AG04449 (cell line): ENCODE measurements at regions not wholly inside any gene's neighbourhood (a gene's known extent, or its start where the extent isn't known, plus 50 kb on each side); places are given as distances from the start of the nearest gene placed in this dataset.

Source experiments
- CTCF ChIA-PET: fragments of 350-600 bp; formaldehyde crosslinking; extraction: SDS; loops from one replicate; lab custom pipeline; 2021; ENCODE audit warnings: antibody characterized with exemption; lab: Yijun Ruan, JAX
- POLR2A ChIA-PET: fragments of 400-600, 350-600 bp; formaldehyde crosslinking; extraction: SDS; loops from one replicate; lab custom pipeline; 2020; ENCODE audit warnings: antibody characterized with exemption, inconsistent platforms; lab: Yijun Ruan, JAX
- DNase-seq: peaks from one replicate; pipeline ENCODE4 v3.0.0-alpha.2; 2010; ENCODE audit warnings: low read depth, low spot score
- H3K4me3 ChIP-seq: 2 replicates; pipeline ENCODE4 v1.5.1; 2011; ENCODE audit warnings: low read depth, mild to moderate bottlenecking, control low read depth, low read length
- CTCF ChIP-seq: IDR thresholded peaks from one replicate; pipeline ENCODE4 v1.5.1; 2011; ENCODE audit warnings: mild to moderate bottlenecking, moderate library complexity, low read length, control low read depth, inconsistent platforms; ENCODE audit not compliant: insufficient read depth; ENCODE audit errors: missing control alignments

DNA sequence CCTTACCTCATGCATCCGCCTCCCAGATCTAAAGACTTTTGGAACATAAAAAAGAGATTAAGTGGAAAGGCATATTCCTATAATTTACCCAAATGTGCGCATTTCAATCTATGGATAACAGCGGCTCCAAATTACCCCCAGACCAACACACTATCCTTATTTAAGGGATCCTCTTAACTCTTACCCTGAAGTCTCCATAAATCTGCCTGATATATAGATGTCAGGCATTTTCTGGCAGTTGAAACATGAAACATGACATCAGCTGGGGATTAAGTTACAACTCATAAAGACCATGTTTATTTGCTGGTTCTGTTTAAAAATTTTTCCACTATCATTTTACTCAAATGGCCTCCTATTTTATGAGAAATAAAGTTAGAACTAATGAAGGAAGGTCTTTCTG, 478.5 kb upstream of the SALL1 start:
- DNase-seq: no peak
- no peak overlapping the region for H3K4me3 ChIP-seq
- CTCF ChIA-PET: no interaction called here
- TF ChIP-seq CTCF: no peak
- POLR2A ChIA-PET: no interaction called here

GRCh38 chr16:51624080-51624775, 473.2 kb upstream of the SALL1 start:
- DNase-seq: no peak
- ChIA-PET POLR2A (no interaction called here), CTCF (no interaction called here)
- no peak for TF ChIP-seq CTCF
- H3K4me3 ChIP-seq: no peak overlapping the region

DNA sequence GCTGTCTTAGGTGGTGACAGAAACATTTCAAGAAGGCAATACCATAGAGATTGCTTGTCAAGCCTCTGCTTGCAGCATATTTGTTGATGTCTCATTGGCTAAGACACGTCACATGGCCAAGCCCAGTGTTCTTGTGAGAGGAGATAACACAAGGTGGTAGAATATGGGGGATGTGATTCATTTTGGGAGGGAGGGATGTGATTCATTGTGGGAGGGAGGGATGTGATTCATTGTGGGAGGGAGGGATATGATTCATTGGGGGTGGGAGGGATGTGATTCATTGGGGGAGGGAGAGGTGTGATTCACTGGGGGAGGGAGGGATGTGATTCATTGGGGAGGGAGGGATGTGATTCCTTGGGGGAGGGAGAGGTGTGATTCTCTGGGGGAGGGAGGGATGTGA, 470.5 kb upstream of the SALL1 start:
- no peak for DNase-seq
- TF ChIP-seq CTCF: no peak
- POLR2A ChIA-PET: no interaction called here
- no peak overlapping the region for H3K4me3 ChIP-seq
- CTCF ChIA-PET: no interaction called here

DNA sequence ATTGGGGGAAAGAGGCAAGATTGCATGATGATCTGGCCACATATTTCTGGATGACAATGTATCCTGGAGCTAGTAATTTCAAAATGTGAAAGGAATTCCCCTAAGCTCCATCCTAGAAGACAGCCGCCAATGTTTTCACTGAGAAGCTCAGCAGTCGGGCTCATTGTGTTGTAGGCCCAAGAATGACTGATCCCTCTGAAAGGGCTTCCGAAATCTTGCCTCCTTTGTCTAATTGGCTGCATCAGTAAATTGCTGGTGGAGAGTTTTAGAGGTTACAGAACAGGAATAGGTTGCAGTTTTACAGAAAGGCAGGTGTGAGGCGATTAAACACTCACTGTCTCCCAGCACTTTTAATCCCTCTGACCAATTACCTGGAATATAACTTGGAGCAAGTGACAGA, 464.1 kb upstream of the SALL1 start:
- no peak for DNase-seq
- CTCF ChIA-PET: no interaction called here
- no peak for TF ChIP-seq CTCF

DNA sequence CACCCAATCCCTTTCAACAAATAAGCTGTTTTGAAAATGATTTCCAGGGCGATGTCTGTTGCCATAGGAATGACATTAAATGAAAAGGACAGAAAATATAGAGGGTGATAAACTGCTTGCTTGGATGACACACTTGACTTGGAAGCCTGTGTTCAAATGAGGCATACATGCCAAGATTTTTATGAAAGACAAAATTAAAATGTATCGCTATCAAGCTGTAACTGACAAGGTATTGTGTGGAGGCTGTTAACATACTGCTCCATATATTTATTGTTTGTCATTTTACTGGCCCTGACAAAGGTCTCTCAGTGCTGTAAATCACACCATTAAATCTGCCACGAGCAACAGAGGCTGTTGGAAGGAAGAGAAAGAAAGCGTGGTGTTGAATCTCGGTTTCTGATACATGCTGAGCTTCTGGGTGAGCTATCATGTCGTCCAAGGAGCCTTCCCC, 456.2 kb upstream of the SALL1 start:
- DNase-seq: no peak
- ChIA-PET CTCF (no interaction called here), POLR2A (no interaction called here)
- no peak overlapping the region for H3K4me3 ChIP-seq
- TF ChIP-seq CTCF: no peak

More for the DNA sequence above, 464.1 kb upstream of the SALL1 start:
- POLR2A ChIA-PET: no interaction called here
- H3K4me3 ChIP-seq: no peak overlapping the region

- ChIA-PET CTCF (no interaction called here), POLR2A (no interaction called here)
- DNase-seq: no peak
- TF ChIP-seq CTCF: no peak
- no peak overlapping the region for H3K4me3 ChIP-seq
Measured at GRCh38 chr16:51596247-51596646, 445.2 kb upstream of the SALL1 start.
